Lung (tissue), 11 donors: ENCODE measurements at regions not wholly inside any gene's neighbourhood (a gene's known extent, or its start where the extent isn't known, plus 50 kb on each side); places are given as distances from the start of the nearest gene placed in this dataset.

Experiments
- ATAC-seq: fragments of 200-7000 bp; cut with Tn5 transposase; one replicate; pipeline ENCODE4 v1.9.1; 2020; ENCODE audit warnings: moderate number of reproducible peaks; ENCODE audit not compliant: insufficient read depth, low FRiP score
- DNase-seq, 3 donors: peaks; one replicate each; pipeline ENCODE4 v3.0.0-alpha.2; 2013 to 2017
- H3K27ac ChIP-seq, 2 donors: one replicate each; pipeline ENCODE4 v1.5.1; 2013; ENCODE audit warnings: mild to moderate bottlenecking in 2 of 2, moderate library complexity in 2 of 2, control low read depth in 1 of 2, inconsistent platforms in 1 of 2, low read depth in 1 of 2, low read length in 1 of 2
- H3K27me3 ChIP-seq, 3 donors: one replicate each; pipeline ENCODE4 v1.5.1; 2013; ENCODE audit warnings: low read length in 2 of 3; ENCODE audit not compliant: control insufficient read depth in 3 of 3, insufficient read depth in 3 of 3
- H3K36me3 ChIP-seq, 4 donors: one replicate each; pipeline ENCODE4 v1.5.1; 2013; ENCODE audit warnings: low read length in 4 of 4, mild to moderate bottlenecking in 1 of 4, moderate library complexity in 1 of 4; ENCODE audit not compliant: control insufficient read depth in 4 of 4, insufficient read depth in 4 of 4
- H3K4me1 ChIP-seq, 5 donors: one replicate each; pipeline ENCODE4 v1.5.1; 2013; ENCODE audit warnings: low read length in 5 of 5, mild to moderate bottlenecking in 2 of 5, moderate library complexity in 1 of 5; ENCODE audit not compliant: control insufficient read depth in 5 of 5, insufficient read depth in 5 of 5
- H3K4me3 ChIP-seq: one replicate; pipeline ENCODE4 v1.5.1; 2013; ENCODE audit warnings: mild to moderate bottlenecking, control low read depth, moderate library complexity
- H3K9ac ChIP-seq, 2 donors: one replicate each; pipeline ENCODE4 v1.5.1; 2013; ENCODE audit warnings: low read length in 2 of 2, control low read depth in 1 of 2; ENCODE audit not compliant: insufficient read depth in 1 of 2
- H3K9me3 ChIP-seq, 4 donors: one replicate each; pipeline ENCODE4 v1.5.1; 2013; ENCODE audit warnings: low read length in 3 of 4, mild to moderate bottlenecking in 1 of 4, moderate library complexity in 1 of 4; ENCODE audit not compliant: control insufficient read depth in 4 of 4, insufficient read depth in 3 of 4
- WGBS, 2 donors: extraction: QIAGEN DNeasy Blood & Tissue Kit; methylation state at CpG; one replicate each; pipeline ENCODE4 v1.1.7; 2013; 5-methylcytosine and 5-hydroxymethylcytosine counted together
- TF ChIP-seq, protein P1 (sequence below): IDR thresholded peaks from 2 replicates; pipeline ENCODE4 v1.5.1; 2012; ENCODE audit warnings: mild to moderate bottlenecking; ENCODE audit errors: control extremely low read depth, extremely low read depth
- donor health status: control.
- donor health status: control.
- donor health status: Bipolar disorder and iron deficiency.
- donor health status: healthy.
- donor health status: DM: yes; HTN: yes; CAD: no.

DNA sequence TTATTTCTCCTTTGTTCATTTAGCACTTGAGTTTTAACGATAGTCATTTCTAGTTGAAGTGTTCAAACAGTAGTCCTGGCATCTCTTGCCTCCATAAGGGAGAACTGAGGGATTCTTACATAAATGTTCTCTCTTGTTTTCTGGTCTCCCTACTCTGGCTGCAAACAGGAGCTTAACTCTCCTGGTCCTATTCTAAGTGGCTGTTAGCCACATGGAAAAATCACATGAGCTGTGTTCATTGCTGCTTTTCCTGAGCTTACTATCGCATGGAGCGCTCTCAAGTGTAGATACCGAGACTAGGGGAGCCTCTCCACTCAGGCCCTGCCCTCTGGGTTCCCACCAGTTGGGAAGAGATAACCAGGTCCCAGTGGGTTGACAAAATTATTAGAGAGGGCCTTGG, 403.1 kb upstream of the TPM1 start:
- Histone ChIP-seq H3K9me3 (no peaks in the 10 kb centered on the region), H3K27ac (no peak overlapping the region), H3K4me3 (no peak overlapping the region), H3K9ac (no peak overlapping the region), H3K4me1 (peaks cover 0 to 10% (median 0%) of the 10 kb centered on the region in 5 donors), H3K36me3 (no peaks in the 10 kb centered on the region), H3K27me3 (no peaks in the 10 kb centered on the region)
- WGBS, 2 donors: 85 to 97% methylated on average over 4 of the region's 4 CpGs
- ATAC-seq: no peak
- TF ChIP-seq, protein P1, sequence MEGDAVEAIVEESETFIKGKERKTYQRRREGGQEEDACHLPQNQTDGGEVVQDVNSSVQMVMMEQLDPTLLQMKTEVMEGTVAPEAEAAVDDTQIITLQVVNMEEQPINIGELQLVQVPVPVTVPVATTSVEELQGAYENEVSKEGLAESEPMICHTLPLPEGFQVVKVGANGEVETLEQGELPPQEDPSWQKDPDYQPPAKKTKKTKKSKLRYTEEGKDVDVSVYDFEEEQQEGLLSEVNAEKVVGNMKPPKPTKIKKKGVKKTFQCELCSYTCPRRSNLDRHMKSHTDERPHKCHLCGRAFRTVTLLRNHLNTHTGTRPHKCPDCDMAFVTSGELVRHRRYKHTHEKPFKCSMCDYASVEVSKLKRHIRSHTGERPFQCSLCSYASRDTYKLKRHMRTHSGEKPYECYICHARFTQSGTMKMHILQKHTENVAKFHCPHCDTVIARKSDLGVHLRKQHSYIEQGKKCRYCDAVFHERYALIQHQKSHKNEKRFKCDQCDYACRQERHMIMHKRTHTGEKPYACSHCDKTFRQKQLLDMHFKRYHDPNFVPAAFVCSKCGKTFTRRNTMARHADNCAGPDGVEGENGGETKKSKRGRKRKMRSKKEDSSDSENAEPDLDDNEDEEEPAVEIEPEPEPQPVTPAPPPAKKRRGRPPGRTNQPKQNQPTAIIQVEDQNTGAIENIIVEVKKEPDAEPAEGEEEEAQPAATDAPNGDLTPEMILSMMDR: no peak
- DNase-seq: no peak

DNA sequence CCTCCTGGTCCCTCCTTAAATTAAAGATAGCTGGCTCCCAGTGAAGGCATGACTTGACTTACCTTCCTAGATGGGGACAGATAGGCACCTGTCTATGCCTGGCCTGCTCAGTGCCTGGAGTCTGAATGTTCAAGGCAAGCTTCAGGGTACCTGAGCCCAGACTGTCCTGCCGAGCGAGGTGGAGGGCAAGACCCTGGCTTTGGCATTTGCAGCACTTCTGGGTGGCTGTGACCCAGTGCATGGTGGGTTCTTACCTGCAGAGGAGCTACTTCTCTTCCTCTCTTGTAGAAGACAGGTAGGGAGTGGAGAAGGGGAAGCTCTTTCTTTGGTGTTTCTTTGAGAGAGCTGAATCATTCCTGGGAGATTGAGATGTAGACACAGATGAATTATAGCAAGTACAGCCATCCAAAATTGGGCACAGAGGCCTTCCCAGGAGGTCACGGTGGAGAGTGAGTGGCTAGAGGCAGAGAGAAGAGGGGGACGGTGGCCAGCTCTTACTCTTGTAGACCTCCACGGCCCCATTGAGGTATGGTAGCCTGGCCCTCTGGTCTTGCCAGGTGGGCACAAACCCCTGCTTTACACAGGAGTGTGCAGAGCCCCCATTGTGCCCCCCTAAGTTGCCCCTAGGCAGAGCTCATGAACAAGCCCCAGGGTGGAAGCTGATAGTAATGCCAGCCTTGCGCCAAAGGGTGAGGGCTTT, 402.5 kb upstream of the TPM1 start:
- H3K9me3 ChIP-seq: no peaks in the 10 kb centered on the region
- 88 to 95% methylated on average over 6 of the region's 6 CpGs for WGBS, 2 donors
- TF ChIP-seq, protein P1: no peak
- DNase-seq: no peak
- H3K27ac ChIP-seq: no peak overlapping the region
- no peak overlapping the region for H3K4me3 ChIP-seq
- H3K36me3 ChIP-seq: no peaks in the 10 kb centered on the region
- H3K27me3 ChIP-seq: no peaks in the 10 kb centered on the region
- ATAC-seq: no peak
- peaks cover 0 to 10% (median 0%) of the 10 kb centered on the region in 5 donors for H3K4me1 ChIP-seq
- H3K9ac ChIP-seq: no peak overlapping the region

DNA sequence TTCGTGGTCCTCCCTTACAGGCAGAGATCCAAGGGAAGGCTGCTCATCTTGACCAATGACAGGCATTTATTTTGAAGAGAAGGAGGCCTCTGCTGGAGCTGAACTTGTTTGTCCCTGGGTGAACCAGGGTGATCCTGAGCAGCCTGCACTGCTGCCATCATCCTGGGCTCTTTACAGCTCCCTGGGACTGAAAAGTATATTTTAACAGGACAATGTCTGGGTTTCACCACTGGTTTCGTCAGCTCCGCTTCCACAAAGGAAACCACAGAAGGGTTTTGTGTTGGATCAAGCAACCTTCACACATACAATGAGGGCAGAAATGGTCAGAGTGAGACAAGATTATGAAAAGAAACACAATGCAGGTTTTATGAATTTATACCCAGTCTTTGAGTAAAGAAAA, 400.7 kb upstream of the TPM1 start:
- H3K9me3 ChIP-seq: no peaks in the 10 kb centered on the region
- peaks cover 0 to 10% (median 0%) of the 10 kb centered on the region in 5 donors for H3K4me1 ChIP-seq
- H3K27ac ChIP-seq: no peak overlapping the region
- no peaks in the 10 kb centered on the region for H3K27me3 ChIP-seq
- WGBS, 2 donors: 43 to 64% methylated on average over 3 of the region's 3 CpGs
- H3K9ac ChIP-seq: no peak overlapping the region
- no peak for ATAC-seq
- no peak for DNase-seq
- no peak overlapping the region for H3K4me3 ChIP-seq
- TF ChIP-seq, protein P1: no peak
- no peaks in the 10 kb centered on the region for H3K36me3 ChIP-seq

DNA sequence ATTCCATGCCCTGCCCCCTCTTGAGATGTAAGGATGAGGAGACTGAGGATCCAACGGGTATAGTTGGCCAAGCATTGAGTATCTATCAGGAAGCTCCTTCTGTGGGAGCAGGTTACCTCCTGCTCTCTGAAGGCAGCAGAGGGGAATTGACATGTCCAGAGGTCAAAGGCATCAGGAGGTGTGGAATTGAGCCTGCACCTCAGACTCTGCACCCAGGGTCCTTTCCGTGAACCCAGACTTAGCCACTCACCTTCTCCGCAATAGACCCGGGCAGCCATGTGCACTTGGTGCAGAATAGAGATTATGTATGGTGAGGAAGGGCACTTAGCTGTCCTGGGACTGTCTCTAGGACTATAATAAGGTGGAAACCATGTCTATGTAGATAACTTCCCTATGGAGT, 399.0 kb upstream of the TPM1 start:
- TF ChIP-seq, protein P1: no peak
- DNase-seq: no peak
- no peak for ATAC-seq
- no peaks in the 10 kb centered on the region for H3K36me3 ChIP-seq
- H3K27ac ChIP-seq: no peak overlapping the region
- H3K9ac ChIP-seq: no peak overlapping the region
- no peaks in the 10 kb centered on the region for H3K9me3 ChIP-seq
- H3K4me3 ChIP-seq: no peak overlapping the region
- peaks cover 0 to 10% (median 0%) of the 10 kb centered on the region in 5 donors for H3K4me1 ChIP-seq
- WGBS, 2 donors: 93 to 95% methylated on average over 4 of the region's 4 CpGs
- H3K27me3 ChIP-seq: no peaks in the 10 kb centered on the region
